GM12878 (cell line): ENCODE measurements at regions not wholly inside any gene's neighbourhood (a gene's known extent, or its start where the extent isn't known, plus 50 kb on each side); places are given as distances from the start of the nearest gene placed in this dataset.

ENCODE experiments used
- ATAC-seq: fragments of 200-7000 bp; cut with Tn5 transposase; 3 replicates; pipeline ENCODE4 v1.9.1; 2020; ENCODE audit warnings: mild to moderate bottlenecking, moderate library complexity
- BruUV-seq: library from RNA; stranded (reverse); fragments of 400-500 nt; replicated peaks from 2 replicates; lab custom pipeline; 2021; lab: Mats Ljungman, UMichigan
- CTCF ChIA-PET: fragments of 300-600 bp; sonication (Branson Sonifier 250); formaldehyde crosslinking; extraction: SDS; loops from one replicate; lab custom pipeline; 2021; ENCODE audit warnings: inconsistent platforms; lab: Yijun Ruan, JAX
- POLR2A ChIA-PET: fragments of 350-600 bp; formaldehyde crosslinking; extraction: SDS; loops from one replicate; lab custom pipeline; 2021; ENCODE audit warnings: inconsistent platforms; lab: Charles Lee
- RAD21 ChIA-PET: fragments of 300-600 bp; sonication (Branson Sonifier 250); formaldehyde crosslinking; loops from one replicate; lab custom pipeline; 2023; ENCODE audit warnings: antibody characterized with exemption; ENCODE audit not compliant: unreplicated experiment; lab: Charles Lee
- SMC1A ChIA-PET: fragments of 300-600 bp; sonication (Branson Sonifier 250); formaldehyde crosslinking; loops from one replicate; lab custom pipeline; 2023; ENCODE audit not compliant: unreplicated experiment, uncharacterized antibody; lab: Charles Lee
- DNase-seq: peaks from one replicate; pipeline ENCODE4 v3.0.0-alpha.2; 2011; ENCODE audit warnings: low read depth, low spot score
- FAIRE-seq: peaks from 3 replicates; lab custom pipeline; 2011; peaks lifted over from hg19 to GRCh38; lab: Jason Lieb, UNC
- H2AFZ ChIP-seq: 2 replicates; pipeline ENCODE4 v1.6.0; 2011; ENCODE audit warnings: low read depth, low read length, control low read depth; ENCODE audit not compliant: control insufficient read depth
- H3K27ac ChIP-seq: 2 replicates; pipeline ENCODE4 v1.5.1; 2011; ENCODE audit warnings: control low read depth; ENCODE audit not compliant: control insufficient read depth, insufficient read depth
- H3K27me3 ChIP-seq, 2 experiments: replicated peaks in 1 of 2; 2 replicates each; pipeline versions ENCODE4 v1.6.0 to v1.6.1; 2011; ENCODE audit warnings: low read length in 1 of 2; ENCODE audit not compliant: control insufficient read depth in 2 of 2, insufficient read depth in 2 of 2
- H3K36me3 ChIP-seq, 2 experiments: 2 replicates each; pipeline ENCODE4 v1.5.1; 2011; ENCODE audit warnings: low read length in 1 of 2; ENCODE audit not compliant: control insufficient read depth in 2 of 2, insufficient read depth in 2 of 2
- H3K4me1 ChIP-seq: 2 replicates; pipeline ENCODE4 v1.6.1; 2011; ENCODE audit warnings: mild to moderate bottlenecking, low read length, moderate library complexity, mixed read lengths; ENCODE audit not compliant: control insufficient read depth, insufficient read depth
- H3K4me2 ChIP-seq: 2 replicates; pipeline ENCODE4 v1.6.0; 2011; ENCODE audit warnings: control low read depth; ENCODE audit not compliant: control insufficient read depth, insufficient read depth
- H3K4me3 ChIP-seq: fragments of 200-600 bp; sonication (generic); 2 replicates; pipeline ENCODE4 v1.5.1; 2016
- H3K79me2 ChIP-seq: 2 replicates; pipeline ENCODE4 v1.6.0; 2011; ENCODE audit warnings: low read length; ENCODE audit not compliant: control insufficient read depth, insufficient read depth
- H3K9ac ChIP-seq: 2 replicates; pipeline ENCODE4 v1.8.0; 2011; ENCODE audit warnings: low read length, control low read depth, mixed read lengths; ENCODE audit not compliant: control insufficient read depth, insufficient read depth
- H3K9me3 ChIP-seq: replicated peaks from 3 replicates; pipeline ENCODE4 v1.5.1; 2011; ENCODE audit warnings: mild to moderate bottlenecking, low read length; ENCODE audit not compliant: control insufficient read depth, insufficient read depth
- H4K20me1 ChIP-seq: 2 replicates; pipeline ENCODE4 v1.6.0; 2011; ENCODE audit not compliant: control insufficient read depth, insufficient read depth
- ASH2L ChIP-seq: fragments of 300-600, 200-600 bp; sonication (generic); IDR thresholded peaks from 2 replicates; pipeline ENCODE4 v1.6.1; 2017; ENCODE audit warnings: low read depth, mild to moderate bottlenecking, borderline replicate concordance
- MYC ChIP-seq: IDR thresholded peaks from 2 replicates; pipeline ENCODE4 v1.6.1; 2011; ENCODE audit warnings: mild to moderate bottlenecking, low read length, moderate library complexity, inconsistent platforms; ENCODE audit not compliant: insufficient read depth, insufficient replicate concordance, insufficient read length, severe bottlenecking
- NFIC ChIP-seq: IDR thresholded peaks from 2 replicates; pipeline ENCODE4 v1.6.1; 2012; ENCODE audit warnings: low read depth, mild to moderate bottlenecking, inconsistent platforms, low read length, moderate library complexity
- PKNOX1 ChIP-seq: fragments of 450-650 bp; IDR thresholded peaks from 2 replicates; pipeline ENCODE4 v1.6.1; 2016; ENCODE audit warnings: mild to moderate bottlenecking
- RBBP5 ChIP-seq: fragments of 200-600 bp; sonication (generic); conservative IDR thresholded peaks from 2 replicates; pipeline ENCODE4 v1.6.1; 2016
- SMAD1 ChIP-seq: fragments of 450-650 bp; IDR thresholded peaks from 2 replicates; pipeline ENCODE4 v1.6.1; 2018; ENCODE audit warnings: mild to moderate bottlenecking, low read depth; ENCODE audit not compliant: partially characterized antibody
- ZBTB11 ChIP-seq: fragments of 450-650 bp; formaldehyde crosslinking; IDR thresholded peaks from 2 replicates; pipeline ENCODE4 v1.5.0; 2022; ENCODE audit warnings: mild to moderate bottlenecking, missing genetic modification characterization
- WGBS: methylation state at CpG from one replicate; pipeline ENCODE4 v1.1.6; 2016; ENCODE audit warnings: low lambda C conversion rate; ENCODE audit not compliant: insufficient replicate concordance, insufficient coverage; ENCODE audit errors: missing lambda C conversion rate; 5-methylcytosine and 5-hydroxymethylcytosine counted together
- in situ Hi-C: fragments of 300-500 bp; cut with MboI; formaldehyde crosslinking; loops from 9 replicates; pipeline ENCODE4 v1.14.3; 2018; ENCODE audit warnings: mixed read lengths
- intact Hi-C: fragments of 100-400 bp; cut with micrococcal nuclease; formaldehyde crosslinking; loops from one replicate; pipeline ENCODE4 v1.14.2; 2022; ENCODE audit not compliant: unreplicated experiment
- TF ChIP-seq, protein P1 (sequence below): fragments of 450-650 bp; IDR thresholded peaks from 2 replicates; pipeline ENCODE4 v1.6.1; 2017; ENCODE audit warnings: borderline replicate concordance
- TF ChIP-seq, protein P2 (sequence below): IDR thresholded peaks from 2 replicates; pipeline ENCODE4 v1.6.1; 2012; ENCODE audit warnings: low read length, inconsistent platforms

DNA sequence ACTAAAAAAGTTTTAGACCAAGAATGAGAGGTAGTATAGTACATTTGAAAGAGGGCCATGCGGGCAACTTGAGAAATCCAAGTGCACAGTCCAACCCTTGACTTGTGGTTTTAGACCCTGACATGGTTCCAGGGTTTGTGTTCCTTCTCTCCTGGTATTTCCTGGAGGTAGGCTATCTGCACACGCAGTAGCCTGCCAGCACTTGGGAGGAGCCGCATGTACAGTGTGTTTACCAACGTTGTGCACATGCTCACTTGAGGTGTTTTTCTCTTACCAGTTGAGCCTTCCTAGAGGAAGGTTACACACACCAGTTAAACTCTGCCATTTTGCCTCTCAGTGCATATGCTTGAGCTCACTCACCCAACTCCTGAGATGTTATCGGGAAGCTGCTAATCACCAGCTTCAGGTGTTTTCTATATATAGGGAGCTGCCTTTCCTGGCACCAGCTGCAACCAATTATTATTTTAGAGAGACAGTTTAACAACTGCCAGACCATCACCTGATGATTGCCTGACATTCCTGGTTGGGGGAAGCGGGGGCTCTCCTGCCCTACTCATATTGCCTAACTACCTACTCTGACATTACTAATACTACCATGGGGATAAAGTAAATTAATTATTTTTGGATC, 593.4 kb upstream of the TUSC1 start:
- CTCF ChIA-PET = no interaction called here
- POLR2A ChIA-PET = no interaction called here
- TF ChIP-seq NFIC (no peak), ZBTB11 (CRISPR knock-in tag) (no peak), MYC (no peak), RBBP5 (no peak), PKNOX1 (no peak), ASH2L (no peak), SMAD1 (no peak)
- TF ChIP-seq, protein P1, sequence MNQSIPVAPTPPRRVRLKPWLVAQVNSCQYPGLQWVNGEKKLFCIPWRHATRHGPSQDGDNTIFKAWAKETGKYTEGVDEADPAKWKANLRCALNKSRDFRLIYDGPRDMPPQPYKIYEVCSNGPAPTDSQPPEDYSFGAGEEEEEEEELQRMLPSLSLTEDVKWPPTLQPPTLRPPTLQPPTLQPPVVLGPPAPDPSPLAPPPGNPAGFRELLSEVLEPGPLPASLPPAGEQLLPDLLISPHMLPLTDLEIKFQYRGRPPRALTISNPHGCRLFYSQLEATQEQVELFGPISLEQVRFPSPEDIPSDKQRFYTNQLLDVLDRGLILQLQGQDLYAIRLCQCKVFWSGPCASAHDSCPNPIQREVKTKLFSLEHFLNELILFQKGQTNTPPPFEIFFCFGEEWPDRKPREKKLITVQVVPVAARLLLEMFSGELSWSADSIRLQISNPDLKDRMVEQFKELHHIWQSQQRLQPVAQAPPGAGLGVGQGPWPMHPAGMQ = no peak
- TF ChIP-seq, protein P2, sequence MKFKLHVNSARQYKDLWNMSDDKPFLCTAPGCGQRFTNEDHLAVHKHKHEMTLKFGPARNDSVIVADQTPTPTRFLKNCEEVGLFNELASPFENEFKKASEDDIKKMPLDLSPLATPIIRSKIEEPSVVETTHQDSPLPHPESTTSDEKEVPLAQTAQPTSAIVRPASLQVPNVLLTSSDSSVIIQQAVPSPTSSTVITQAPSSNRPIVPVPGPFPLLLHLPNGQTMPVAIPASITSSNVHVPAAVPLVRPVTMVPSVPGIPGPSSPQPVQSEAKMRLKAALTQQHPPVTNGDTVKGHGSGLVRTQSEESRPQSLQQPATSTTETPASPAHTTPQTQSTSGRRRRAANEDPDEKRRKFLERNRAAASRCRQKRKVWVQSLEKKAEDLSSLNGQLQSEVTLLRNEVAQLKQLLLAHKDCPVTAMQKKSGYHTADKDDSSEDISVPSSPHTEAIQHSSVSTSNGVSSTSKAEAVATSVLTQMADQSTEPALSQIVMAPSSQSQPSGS = no peak
- SMC1A ChIA-PET = no interaction called here
- Histone ChIP-seq H3K79me2 (no peaks in the 10 kb centered on the region), H3K4me3 (no peak overlapping the region), H4K20me1 (no peaks in the 10 kb centered on the region), H3K4me2 (no peak overlapping the region), H3K9me3 (no peaks in the 10 kb centered on the region), H3K27ac (no peak overlapping the region), H3K9ac (no peak overlapping the region), H3K4me1 (no peaks in the 10 kb centered on the region), H2AFZ (no peak overlapping the region), H3K27me3 (no peaks in the 10 kb centered on the region), H3K36me3 (no peaks in the 10 kb centered on the region)
- RAD21 ChIA-PET = no interaction called here
- DNase-seq (no peak), ATAC-seq (no peak), FAIRE-seq (no peak)
- BruUV-seq = no TSS peak
- intact Hi-C loops = no loop called here
- WGBS = 39% methylated on average over 6 of the region's 6 CpGs
- in situ Hi-C loops = no loop called here
